ENCODE measurements at regions not wholly inside any gene's neighbourhood (a gene's known extent, or its start where the extent isn't known, plus 50 kb on each side); places are given as distances from the start of the nearest gene placed in this dataset.

DNA sequence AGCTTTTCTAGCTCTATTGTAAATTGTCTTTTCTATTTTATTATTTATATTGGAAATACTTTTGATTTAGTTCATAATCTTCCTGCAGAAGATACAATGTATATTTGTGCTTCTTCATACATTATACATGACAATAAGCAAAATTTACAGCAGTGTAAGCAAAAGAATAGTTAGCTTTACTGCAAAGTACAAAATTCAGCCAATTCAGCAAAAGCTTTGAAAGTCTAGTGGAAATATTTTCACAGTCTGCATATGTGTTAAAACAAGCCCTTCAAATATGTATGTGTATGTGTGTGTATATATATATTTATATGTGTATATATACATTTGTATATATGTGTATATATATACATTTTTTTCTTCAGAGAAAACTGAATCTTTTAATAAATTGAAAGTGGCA, 879.1 kb downstream of the SLITRK1 start:
- TF ChIP-seq, protein P1, sequence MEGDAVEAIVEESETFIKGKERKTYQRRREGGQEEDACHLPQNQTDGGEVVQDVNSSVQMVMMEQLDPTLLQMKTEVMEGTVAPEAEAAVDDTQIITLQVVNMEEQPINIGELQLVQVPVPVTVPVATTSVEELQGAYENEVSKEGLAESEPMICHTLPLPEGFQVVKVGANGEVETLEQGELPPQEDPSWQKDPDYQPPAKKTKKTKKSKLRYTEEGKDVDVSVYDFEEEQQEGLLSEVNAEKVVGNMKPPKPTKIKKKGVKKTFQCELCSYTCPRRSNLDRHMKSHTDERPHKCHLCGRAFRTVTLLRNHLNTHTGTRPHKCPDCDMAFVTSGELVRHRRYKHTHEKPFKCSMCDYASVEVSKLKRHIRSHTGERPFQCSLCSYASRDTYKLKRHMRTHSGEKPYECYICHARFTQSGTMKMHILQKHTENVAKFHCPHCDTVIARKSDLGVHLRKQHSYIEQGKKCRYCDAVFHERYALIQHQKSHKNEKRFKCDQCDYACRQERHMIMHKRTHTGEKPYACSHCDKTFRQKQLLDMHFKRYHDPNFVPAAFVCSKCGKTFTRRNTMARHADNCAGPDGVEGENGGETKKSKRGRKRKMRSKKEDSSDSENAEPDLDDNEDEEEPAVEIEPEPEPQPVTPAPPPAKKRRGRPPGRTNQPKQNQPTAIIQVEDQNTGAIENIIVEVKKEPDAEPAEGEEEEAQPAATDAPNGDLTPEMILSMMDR (IDR thresholded peaks at IDR 0.05) = no peak
- no peak for TF ChIP-seq POLR2A (IDR thresholded peaks at IDR 0.05)
- no peak for TF ChIP-seq POLR2AphosphoS5 (IDR thresholded peaks at IDR 0.05)
